Mesodermal cell (in vitro differentiated cells): ENCODE measurements at regions not wholly inside any gene's neighbourhood (a gene's known extent, or its start where the extent isn't known, plus 50 kb on each side); places are given as distances from the start of the nearest gene placed in this dataset.
"Not testable (repeated sequence)": the region's sequence is repeated elsewhere in the genome, so short reads cannot be mapped to it uniquely, and the experiment has no call there.

Experiments used
- H3K27ac ChIP-seq: 2 replicates; pipeline ENCODE4 v1.7.0; 2013; ENCODE audit warnings: mild to moderate bottlenecking, low read depth, low read length, moderate library complexity; ENCODE audit not compliant: severe bottlenecking
- H3K36me3 ChIP-seq: 2 replicates; pipeline ENCODE4 v1.7.1; 2013; ENCODE audit warnings: mild to moderate bottlenecking, low read length, moderate library complexity; ENCODE audit not compliant: control insufficient read depth, insufficient read depth
- H3K4me1 ChIP-seq: one replicate; pipeline ENCODE4 v1.7.1; 2013; ENCODE audit warnings: mild to moderate bottlenecking, low read length; ENCODE audit not compliant: insufficient read depth, control insufficient read depth, poor library complexity, severe bottlenecking
- H3K4me3 ChIP-seq: 2 replicates; pipeline ENCODE4 v1.7.0; 2013; ENCODE audit warnings: low read length, control low read depth, mild to moderate bottlenecking; ENCODE audit not compliant: insufficient read depth, poor library complexity, severe bottlenecking; ENCODE audit errors: extremely low read depth
- H3K9me3 ChIP-seq: 2 replicates; pipeline ENCODE4 v1.7.1; 2013; ENCODE audit warnings: mild to moderate bottlenecking, low read length, moderate library complexity; ENCODE audit not compliant: control insufficient read depth
- WGBS, 2 experiments: methylation state at CpG; one replicate each; pipeline ENCODE4 v1.1.5; 2013; ENCODE audit warnings: missing lambda C conversion rate in 2 of 2; ENCODE audit not compliant: insufficient coverage in 2 of 2; 5-methylcytosine and 5-hydroxymethylcytosine counted together

DNA sequence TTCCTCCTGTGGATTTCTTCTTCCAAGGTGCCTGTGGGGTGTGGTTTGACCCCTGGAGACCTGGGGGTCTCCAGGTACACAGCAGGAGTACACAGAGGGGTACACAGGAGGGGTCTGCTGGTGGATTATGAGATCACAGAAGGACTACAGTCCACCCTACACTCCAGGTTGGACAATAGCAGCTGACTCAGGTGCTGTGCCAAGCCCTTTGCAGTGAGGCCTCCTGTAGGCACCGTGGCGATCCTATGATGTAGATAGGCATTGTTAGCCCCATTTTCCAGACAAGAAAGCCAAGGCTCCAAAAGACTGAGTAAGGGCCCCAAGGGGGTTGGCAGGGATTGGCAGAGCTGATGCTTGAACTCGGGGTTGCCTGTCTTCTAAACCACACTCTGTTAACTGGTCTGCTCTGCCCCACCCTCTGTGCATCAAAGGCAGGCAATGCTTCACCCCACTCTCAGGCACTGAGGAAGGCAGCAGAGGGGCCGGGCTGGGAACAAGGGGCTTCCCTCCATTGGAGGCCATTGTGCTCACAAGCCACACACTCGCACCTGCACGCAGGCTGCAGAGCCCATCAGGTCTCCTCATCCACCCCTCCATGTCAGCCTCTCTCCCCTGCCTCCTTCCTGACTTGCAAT, 77.5 kb upstream of the SIRPA start:
- Histone ChIP-seq H3K9me3 (peaks cover 9% of the 10 kb centered on the region), H3K4me3 (no peak overlapping the region), H3K4me1 (peaks cover 42% of the 10 kb centered on the region), H3K27ac (no peak overlapping the region), H3K36me3 (no peaks in the 10 kb centered on the region)
- 91 to 93% methylated on average over 4 to 6 of the region's 6 CpGs for WGBS, 2 experiments

DNA sequence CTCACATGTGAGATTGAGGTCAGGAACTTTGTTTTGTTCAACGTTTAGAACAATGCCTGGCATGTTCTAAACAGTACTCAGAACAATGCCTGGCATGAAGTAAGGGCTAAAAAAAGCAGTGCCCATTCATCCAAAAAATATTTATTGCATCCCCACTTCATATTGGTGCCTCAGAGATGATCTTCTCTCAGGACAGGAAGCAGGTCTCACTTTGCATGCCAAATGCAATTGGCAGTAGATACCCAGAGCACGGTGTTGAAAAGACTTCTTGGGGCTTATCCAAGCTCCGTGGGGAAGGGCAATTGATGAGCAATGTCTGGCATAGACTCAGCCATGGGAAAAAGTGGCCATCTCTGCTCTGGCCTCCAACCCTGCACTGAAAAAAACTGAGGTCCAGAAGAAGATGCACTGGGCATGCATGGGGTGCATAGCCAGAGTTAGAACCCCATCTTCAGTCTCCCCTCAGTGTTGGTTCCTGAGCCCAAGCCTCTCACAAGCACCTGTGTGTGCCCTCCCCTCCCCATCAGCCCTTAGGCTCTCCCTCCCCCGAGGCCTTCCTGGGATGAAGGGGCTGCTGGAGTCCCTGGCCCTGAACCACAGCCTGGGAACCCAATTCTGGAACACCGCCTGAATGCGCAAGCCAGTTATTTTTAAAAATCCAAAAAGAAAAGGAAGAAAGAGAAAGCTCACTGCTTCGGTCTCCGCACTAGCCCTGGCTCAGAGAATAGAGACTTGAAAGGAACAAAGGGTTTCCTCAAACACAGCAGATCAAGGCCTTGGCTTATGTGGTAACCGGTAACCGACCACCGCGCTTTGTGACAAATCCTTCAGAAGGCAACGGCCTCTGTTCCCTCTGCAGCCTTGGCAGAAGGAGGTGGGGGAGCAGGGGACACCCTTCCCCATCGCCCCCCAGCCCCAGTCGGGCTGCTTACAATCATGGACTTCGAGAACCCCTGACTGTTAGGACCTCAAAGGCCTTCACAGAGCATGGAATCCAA, 78.5 kb upstream of the SIRPA start:
- Histone ChIP-seq H3K36me3 (no peaks in the 10 kb centered on the region), H3K27ac (peak overlapping the region; percentile 8), H3K4me3 (no peak overlapping the region), H3K4me1 (peaks cover 49% of the 10 kb centered on the region), H3K9me3 (peaks cover 3% of the 10 kb centered on the region)
- 79 to 87% methylated on average over 12 of the region's 16 CpGs for WGBS, 2 experiments

DNA sequence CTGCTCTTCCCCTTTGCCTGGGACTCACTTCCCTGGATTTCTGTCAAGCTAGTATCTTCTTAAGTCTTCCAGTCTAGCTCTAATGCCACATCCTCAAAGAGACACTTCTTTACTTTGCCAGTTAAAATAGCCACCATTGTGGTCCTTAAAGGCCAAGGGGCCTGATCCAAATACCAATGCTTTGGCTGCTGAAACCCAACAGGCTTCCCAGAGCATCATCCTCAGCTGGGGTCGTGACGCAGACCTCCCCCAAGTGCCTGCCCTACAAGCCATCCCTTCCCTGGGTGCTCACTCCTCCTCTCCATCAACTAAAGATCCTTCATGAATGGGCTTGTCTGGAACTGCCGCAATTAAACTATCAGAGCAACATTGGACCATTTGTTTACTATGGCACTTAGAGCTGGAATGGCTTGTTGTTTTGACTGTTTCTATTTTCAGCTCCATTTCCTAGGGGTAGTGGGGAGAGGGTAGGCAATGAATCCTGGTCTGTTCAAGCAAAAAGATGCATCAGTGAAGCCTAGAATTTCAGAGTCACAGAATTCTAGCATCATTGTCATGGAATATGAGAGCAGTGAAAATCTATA, 79.6 kb upstream of the SIRPA start:
- no peak overlapping the region for H3K4me3 ChIP-seq
- H3K9me3 ChIP-seq = no peaks in the 10 kb centered on the region
- no peaks in the 10 kb centered on the region for H3K36me3 ChIP-seq
- 88 to 94% methylated on average over 2 of the region's 3 CpGs for WGBS, 2 experiments
- peaks cover 57% of the 10 kb centered on the region for H3K4me1 ChIP-seq
- H3K27ac ChIP-seq = peak overlapping the region; percentile 8

DNA sequence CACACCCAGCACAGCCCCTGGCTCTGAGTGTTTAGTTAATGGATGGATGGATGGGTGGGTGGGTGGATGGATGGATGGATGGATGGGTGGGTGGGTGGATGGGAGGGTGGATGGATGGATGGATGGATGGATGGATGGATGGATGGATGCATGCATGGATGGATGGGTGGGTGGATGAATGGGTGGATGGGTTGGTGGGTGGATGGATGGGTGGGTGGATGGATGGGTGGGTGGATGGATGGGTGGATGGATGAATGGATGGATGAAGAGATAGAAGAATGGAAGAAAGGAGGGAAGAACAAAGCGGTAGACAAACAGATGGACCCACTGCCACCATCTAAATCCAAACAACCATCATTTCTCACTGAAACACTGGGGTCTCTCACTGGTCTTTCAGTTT, 80.3 kb upstream of the SIRPA start:
- not testable (repeated sequence) for H3K4me3 ChIP-seq, H3K36me3 ChIP-seq, H3K9me3 ChIP-seq, H3K27ac ChIP-seq
- H3K4me1 ChIP-seq = peaks cover 64% of the 10 kb centered on the region
- WGBS, 2 experiments = no CpG with 5 or more reads among the region's 1 CpG

DNA sequence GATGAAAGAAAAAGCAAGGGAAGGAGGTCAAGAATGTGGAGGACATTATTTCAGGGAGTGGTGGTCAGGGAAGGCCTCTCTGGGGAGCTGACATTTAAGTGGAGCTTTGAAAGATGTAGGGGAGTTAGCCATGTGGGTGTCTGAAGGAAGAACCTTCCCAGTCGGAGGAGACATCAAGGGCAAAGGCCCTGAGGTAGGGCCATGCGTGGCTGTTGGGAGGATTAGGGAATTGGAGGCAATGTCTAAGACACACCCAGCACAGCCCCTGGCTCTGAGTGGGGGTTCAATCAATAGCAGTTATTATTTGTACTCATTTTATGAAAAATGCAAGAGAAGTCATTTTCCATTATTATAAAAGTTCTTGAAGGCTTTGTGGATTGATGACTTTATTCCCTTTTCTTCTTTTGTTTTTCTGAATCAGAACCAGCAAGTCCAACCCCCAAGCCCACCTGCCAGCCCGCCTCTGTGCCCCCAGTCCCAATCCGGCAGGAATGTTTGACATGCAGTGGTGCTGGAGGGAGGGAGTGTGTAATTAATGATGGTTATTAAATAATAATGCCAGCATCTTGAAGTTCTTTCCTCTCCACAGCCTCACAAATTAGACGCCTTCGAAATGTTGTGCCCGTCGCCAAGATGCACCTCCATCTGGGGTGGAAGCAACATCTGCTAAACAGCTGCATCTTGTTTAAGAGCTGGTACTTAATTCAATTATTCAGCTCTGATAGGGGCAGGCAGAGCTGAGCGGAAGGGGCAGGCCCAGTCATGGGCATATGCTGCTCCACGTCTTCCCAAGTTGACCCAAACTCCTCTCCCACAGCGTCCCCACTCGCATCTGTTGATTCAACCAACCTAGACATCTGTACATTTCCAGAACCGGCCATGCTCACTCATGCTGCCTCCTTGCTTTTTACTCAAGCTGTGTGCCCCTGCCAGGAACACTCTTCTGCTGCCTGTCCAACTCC, 81.3 kb upstream of the SIRPA start:
- Histone ChIP-seq H3K4me1 (peaks cover 62% of the 10 kb centered on the region), H3K36me3 (no peaks in the 10 kb centered on the region), H3K27ac (no peak overlapping the region), H3K4me3 (no peak overlapping the region), H3K9me3 (no peaks in the 10 kb centered on the region)
- WGBS, 2 experiments = 93 to 96% methylated on average over 8 to 9 of the region's 13 CpGs

DNA sequence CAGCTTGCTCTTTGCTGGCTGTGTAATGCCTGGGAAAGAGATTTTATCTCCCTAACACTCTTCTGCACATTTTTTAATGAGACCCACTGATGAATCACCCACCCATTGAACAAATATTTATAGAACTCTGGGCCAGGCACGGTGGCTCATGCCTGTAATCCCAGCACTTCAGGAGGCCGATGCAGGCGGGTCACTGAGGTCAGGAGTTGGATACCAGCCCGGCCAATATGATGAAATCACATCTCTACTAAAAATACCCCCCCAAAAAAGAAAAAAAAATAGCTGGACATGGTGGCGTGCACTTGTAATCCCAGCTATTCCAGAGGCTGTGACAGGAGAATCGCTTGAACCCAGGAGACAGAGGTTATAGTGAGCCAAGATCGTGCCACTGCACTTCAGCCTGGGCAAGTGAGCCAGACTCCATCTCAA, 82.1 kb upstream of the SIRPA start:
- Histone ChIP-seq H3K36me3 (no peaks in the 10 kb centered on the region), H3K9me3 (no peaks in the 10 kb centered on the region), H3K27ac (no peak overlapping the region), H3K4me3 (no peak overlapping the region), H3K4me1 (peaks cover 66% of the 10 kb centered on the region)
- WGBS, 2 experiments = 86 to 100% methylated on average over 4 of the region's 7 CpGs

DNA sequence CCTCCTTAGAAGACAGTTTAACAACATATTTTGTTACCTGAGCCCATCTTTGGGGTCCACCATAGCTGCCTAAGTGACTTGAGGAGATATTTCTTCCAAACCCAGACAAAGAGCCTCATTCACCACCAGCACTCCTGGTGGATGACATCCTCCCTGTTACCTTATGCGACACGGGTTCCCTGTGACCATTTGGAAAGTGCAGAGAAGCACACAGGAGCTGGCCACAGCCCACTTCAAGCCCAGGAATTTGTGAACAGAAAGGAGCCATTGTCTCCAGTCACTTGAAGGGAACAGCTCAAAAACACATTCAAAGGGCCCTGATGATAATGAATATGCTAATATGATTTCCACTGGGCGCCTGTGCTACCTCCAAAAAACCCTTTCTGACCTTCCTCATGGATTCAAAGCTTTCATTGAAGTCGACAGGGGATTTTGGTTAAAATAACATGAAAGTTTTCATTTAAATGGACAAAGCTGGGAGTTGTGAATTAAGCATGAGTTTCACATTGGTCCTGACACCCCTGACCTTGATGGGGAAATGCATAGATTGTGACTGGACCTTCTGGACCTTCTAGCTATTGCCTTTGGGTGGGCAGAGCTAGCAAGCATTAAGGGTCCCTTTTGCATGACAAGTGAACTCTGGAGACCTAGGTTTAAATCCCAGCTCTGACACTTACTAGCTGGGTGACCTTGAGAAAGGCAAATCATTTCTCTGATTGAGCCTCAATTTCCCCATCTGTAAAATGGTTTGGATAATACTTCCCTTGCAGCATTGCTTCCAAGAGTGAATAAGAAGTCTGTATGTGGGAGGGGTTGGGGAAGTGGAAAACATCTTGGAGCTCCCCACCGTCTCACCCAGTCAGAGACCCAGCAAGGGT, 83.3 kb upstream of the SIRPA start:
- Histone ChIP-seq H3K9me3 (no peaks in the 10 kb centered on the region), H3K36me3 (no peaks in the 10 kb centered on the region), H3K4me3 (no peak overlapping the region), H3K27ac (peak overlapping the region; percentile 95), H3K4me1 (peaks cover 67% of the 10 kb centered on the region)
- 21% methylated on average over 2 of the region's 5 CpGs; no CpG with 5 or more reads in 1 of the 2 experiments for whole genome bisulfite sequencing, 2 experiments

DNA sequence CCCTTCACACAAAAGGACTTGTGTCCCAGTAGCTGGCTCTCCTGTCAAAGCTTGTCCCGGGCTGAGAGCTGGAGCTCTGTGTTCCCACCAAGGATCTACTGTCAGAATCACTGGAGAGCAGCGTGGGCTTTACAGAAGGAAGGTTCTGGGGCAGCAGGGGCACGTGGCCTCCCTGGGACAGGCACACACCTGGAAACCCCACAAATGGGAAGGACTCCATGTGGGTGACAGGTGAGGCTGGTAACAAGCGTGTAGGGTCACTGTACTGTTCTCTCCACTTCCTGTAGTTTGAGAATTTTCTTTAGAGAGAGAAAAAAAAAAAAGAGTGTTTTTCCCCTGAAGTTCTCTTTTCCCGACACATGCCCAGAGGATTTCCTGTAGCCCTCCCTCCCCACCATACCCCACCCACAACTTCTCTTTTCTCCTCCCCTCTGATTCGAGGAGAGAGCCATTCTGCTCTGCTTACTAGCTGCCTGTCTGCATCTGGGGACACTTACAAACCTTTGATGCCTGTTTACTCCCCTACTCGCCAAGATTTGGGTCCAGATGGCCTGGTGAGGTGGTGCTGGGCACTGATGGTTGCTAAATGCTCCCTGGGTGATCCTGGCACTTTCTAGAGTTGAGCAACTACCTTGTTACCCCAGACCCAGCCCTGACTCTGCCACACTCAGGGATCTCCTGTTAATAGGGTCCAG, 84.1 kb upstream of the SIRPA start:
- no peaks in the 10 kb centered on the region for H3K9me3 ChIP-seq
- no peaks in the 10 kb centered on the region for H3K36me3 ChIP-seq
- peak overlapping the region; percentile 95 for H3K27ac ChIP-seq
- H3K4me3 ChIP-seq = no peak overlapping the region
- WGBS, 2 experiments = 49 to 57% methylated on average over 4 to 6 of the region's 7 CpGs
- H3K4me1 ChIP-seq = peaks cover 61% of the 10 kb centered on the region

DNA sequence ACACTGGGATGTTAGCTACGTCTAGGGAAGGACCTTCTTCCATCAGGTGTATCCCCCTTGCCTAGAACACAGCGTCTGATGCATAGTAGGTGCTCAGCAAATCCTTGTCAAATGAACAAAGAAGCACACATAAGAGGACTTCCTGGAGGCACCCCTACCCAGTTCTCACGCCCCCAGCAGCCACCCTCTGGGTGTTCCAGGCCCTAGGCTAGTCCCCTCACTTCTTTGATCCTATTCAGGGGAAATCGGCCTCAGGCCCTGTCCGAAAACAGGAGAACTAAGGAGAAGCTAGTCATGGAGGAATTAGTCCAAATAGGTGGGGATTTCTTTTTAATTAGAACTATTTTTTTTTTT, 84.7 kb upstream of the SIRPA start:
- no peaks in the 10 kb centered on the region for H3K36me3 ChIP-seq
- peak overlapping the region; percentile 95 for H3K27ac ChIP-seq
- H3K4me3 ChIP-seq = no peak overlapping the region
- H3K4me1 ChIP-seq = peaks cover 56% of the 10 kb centered on the region
- 71 to 85% methylated on average over 2 of the region's 5 CpGs for WGBS, 2 experiments
- no peaks in the 10 kb centered on the region for H3K9me3 ChIP-seq
